Retinal pigment epithelial cell (primary cell): ENCODE measurements at regions not wholly inside any gene's neighbourhood (a gene's known extent, or its start where the extent isn't known, plus 50 kb on each side); places are given as distances from the start of the nearest gene placed in this dataset.

Source experiments
- DNase-seq: peaks from one replicate; pipeline ENCODE4 v3.0.0-alpha.2; 2010; ENCODE audit warnings: low read depth
- H3K4me3 ChIP-seq: 2 replicates; pipeline ENCODE4 v1.5.1; 2011; ENCODE audit warnings: mild to moderate bottlenecking, low read length, control low read depth, moderate library complexity
- CTCF ChIP-seq: conservative IDR thresholded peaks from 2 replicates; pipeline ENCODE4 v1.5.1; 2011; ENCODE audit warnings: low read depth, low read length, control low read depth, inconsistent platforms

GRCh38 chr7:121810831-121811672, 61.9 kb upstream of the PTPRZ1 start:
- no peak overlapping the region for H3K4me3 ChIP-seq
- DNase-seq: no peak
- no peak for TF ChIP-seq CTCF

- no peak for DNase-seq
- no peak for TF ChIP-seq CTCF
- no peak overlapping the region for H3K4me3 ChIP-seq
Measured at GRCh38 chr7:121807078-121807477, 65.9 kb upstream of the PTPRZ1 start.

GRCh38 chr7:121803039-121803438, 69.9 kb upstream of the PTPRZ1 start:
- H3K4me3 ChIP-seq: no peak overlapping the region
- no peak for TF ChIP-seq CTCF
- DNase-seq: no peak

- TF ChIP-seq CTCF: no peak
- DNase-seq: no peak
Measured at GRCh38 chr7:121800916-121801675, 71.9 kb upstream of the PTPRZ1 start.

GRCh38 chr7:121798896-121799295, 74.1 kb upstream of the PTPRZ1 start:
- no peak for DNase-seq
- TF ChIP-seq CTCF: no peak
- H3K4me3 ChIP-seq: no peak overlapping the region

More at GRCh38 chr7:121800916-121801675, 71.9 kb upstream of the PTPRZ1 start:
- H3K4me3 ChIP-seq: no peak overlapping the region

GRCh38 chr7:121798453-121798840, 74.5 kb upstream of the PTPRZ1 start:
- DNase-seq: no peak
- TF ChIP-seq CTCF: no peak
- no peak overlapping the region for H3K4me3 ChIP-seq
